ENCODE measurements at regions not wholly inside any gene's neighbourhood (a gene's known extent, or its start where the extent isn't known, plus 50 kb on each side); places are given as distances from the start of the nearest gene placed in this dataset.

GRCh38 chr6:67594366-67594765, 1040.7 kb upstream of the ADGRB3 start:
- TF ChIP-seq TAF1 (IDR thresholded peaks at IDR 0.05; ENCODE audit: low read depth, low read length) (no peak), POU2F2 (IDR thresholded peaks at IDR 0.05; ENCODE audit: low read depth, low read length) (no peak), PAX5 (IDR thresholded peaks at IDR 0.05; ENCODE audit: insufficient read depth, low read length, severe bottlenecking) (no peak), SPI1 (IDR thresholded peaks at IDR 0.05; ENCODE audit: low read depth, low read length) (no peak), POLR2A (IDR thresholded peaks at IDR 0.05; ENCODE audit: low read depth, low read length) (no peak), POLR2AphosphoS5 (IDR thresholded peaks at IDR 0.05; ENCODE audit: low read depth, low read length) (no peak)
- DNase-seq (ENCODE audit: insufficient read length, low spot score) (no peak), FAIRE-seq (no peak)

- TF ChIP-seq POU2F2 (IDR thresholded peaks at IDR 0.05; ENCODE audit: low read depth, low read length) = no peak
- TF ChIP-seq POLR2AphosphoS5 (IDR thresholded peaks at IDR 0.05; ENCODE audit: low read depth, low read length) = no peak
- TF ChIP-seq POLR2A (IDR thresholded peaks at IDR 0.05; ENCODE audit: low read depth, low read length) = no peak
- no peak for TF ChIP-seq TAF1 (IDR thresholded peaks at IDR 0.05; ENCODE audit: low read depth, low read length)
- TF ChIP-seq SPI1 (IDR thresholded peaks at IDR 0.05; ENCODE audit: low read depth, low read length) = no peak
- no peak for TF ChIP-seq PAX5 (IDR thresholded peaks at IDR 0.05; ENCODE audit: insufficient read depth, low read length, severe bottlenecking)
- no peak for FAIRE-seq
- DNase-seq (ENCODE audit: insufficient read length, low spot score) = no peak
Observed at GRCh38 chr6:67593247-67593646, 1041.8 kb upstream of the ADGRB3 start.

- FAIRE-seq (no peak), DNase-seq (ENCODE audit: insufficient read length, low spot score) (no peak)
- TF ChIP-seq SPI1 (IDR thresholded peaks at IDR 0.05; ENCODE audit: low read depth, low read length) (no peak), POLR2A (IDR thresholded peaks at IDR 0.05; ENCODE audit: low read depth, low read length) (no peak), PAX5 (IDR thresholded peaks at IDR 0.05; ENCODE audit: insufficient read depth, low read length, severe bottlenecking) (no peak)
Observed at GRCh38 chr6:67591910-67592309, 1043.2 kb upstream of the ADGRB3 start.

GRCh38 chr6:67567842-67568241, 1067.2 kb upstream of the ADGRB3 start:
- FAIRE-seq (no peak), DNase-seq (ENCODE audit: insufficient read length, low spot score) (no peak)
- no peak for TF ChIP-seq POLR2A (IDR thresholded peaks at IDR 0.05; ENCODE audit: low read depth, low read length)
- TF ChIP-seq PAX5 (IDR thresholded peaks at IDR 0.05; ENCODE audit: insufficient read depth, low read length, severe bottlenecking) = no peak
- TF ChIP-seq POU2F2 (IDR thresholded peaks at IDR 0.05; ENCODE audit: low read depth, low read length) = no peak
- TF ChIP-seq TAF1 (IDR thresholded peaks at IDR 0.05; ENCODE audit: low read depth, low read length) = no peak
- no peak for TF ChIP-seq POLR2AphosphoS5 (IDR thresholded peaks at IDR 0.05; ENCODE audit: low read depth, low read length)
- no peak for TF ChIP-seq SPI1 (IDR thresholded peaks at IDR 0.05; ENCODE audit: low read depth, low read length)

GRCh38 chr6:67563671-67564070, 1071.4 kb upstream of the ADGRB3 start:
- no peak for FAIRE-seq
- TF ChIP-seq POLR2A (IDR thresholded peaks at IDR 0.05; ENCODE audit: low read depth, low read length) = no peak
- TF ChIP-seq PAX5 (IDR thresholded peaks at IDR 0.05; ENCODE audit: insufficient read depth, low read length, severe bottlenecking) = no peak
- TF ChIP-seq POLR2AphosphoS5 (IDR thresholded peaks at IDR 0.05; ENCODE audit: low read depth, low read length) = no peak
- TF ChIP-seq SPI1 (IDR thresholded peaks at IDR 0.05; ENCODE audit: low read depth, low read length) = no peak
- DNase-seq (ENCODE audit: insufficient read length, low spot score) = no peak

GRCh38 chr6:67560068-67560467, 1075.0 kb upstream of the ADGRB3 start:
- no peak for FAIRE-seq
- TF ChIP-seq PAX5 (IDR thresholded peaks at IDR 0.05; ENCODE audit: insufficient read depth, low read length, severe bottlenecking) = no peak
- TF ChIP-seq TAF1 (IDR thresholded peaks at IDR 0.05; ENCODE audit: low read depth, low read length) = no peak
- no peak for TF ChIP-seq SPI1 (IDR thresholded peaks at IDR 0.05; ENCODE audit: low read depth, low read length)
- no peak for TF ChIP-seq POLR2AphosphoS5 (IDR thresholded peaks at IDR 0.05; ENCODE audit: low read depth, low read length)
- no peak for TF ChIP-seq POU2F2 (IDR thresholded peaks at IDR 0.05; ENCODE audit: low read depth, low read length)
- no peak for DNase-seq (ENCODE audit: insufficient read length, low spot score)

GRCh38 chr6:67558985-67559384, 1076.1 kb upstream of the ADGRB3 start:
- no peak for FAIRE-seq
- DNase-seq (ENCODE audit: insufficient read length, low spot score) = no peak
- TF ChIP-seq POLR2A (IDR thresholded peaks at IDR 0.05; ENCODE audit: low read depth, low read length) (no peak), POU2F2 (IDR thresholded peaks at IDR 0.05; ENCODE audit: low read depth, low read length) (no peak), POLR2AphosphoS5 (IDR thresholded peaks at IDR 0.05; ENCODE audit: low read depth, low read length) (no peak), SPI1 (IDR thresholded peaks at IDR 0.05; ENCODE audit: low read depth, low read length) (no peak), TAF1 (IDR thresholded peaks at IDR 0.05; ENCODE audit: low read depth, low read length) (no peak), PAX5 (IDR thresholded peaks at IDR 0.05; ENCODE audit: insufficient read depth, low read length, severe bottlenecking) (no peak)

- TF ChIP-seq TAF1 (IDR thresholded peaks at IDR 0.05; ENCODE audit: low read depth, low read length) = no peak
- no peak for TF ChIP-seq SPI1 (IDR thresholded peaks at IDR 0.05; ENCODE audit: low read depth, low read length)
- TF ChIP-seq POLR2AphosphoS5 (IDR thresholded peaks at IDR 0.05; ENCODE audit: low read depth, low read length) = no peak
- no peak for TF ChIP-seq POLR2A (IDR thresholded peaks at IDR 0.05; ENCODE audit: low read depth, low read length)
- TF ChIP-seq POU2F2 (IDR thresholded peaks at IDR 0.05; ENCODE audit: low read depth, low read length) = no peak
- no peak for TF ChIP-seq PAX5 (IDR thresholded peaks at IDR 0.05; ENCODE audit: insufficient read depth, low read length, severe bottlenecking)
- no peak for DNase-seq (ENCODE audit: insufficient read length, low spot score)
- no peak for FAIRE-seq
Observed at GRCh38 chr6:67544851-67545452, 1090.1 kb upstream of the ADGRB3 start.

GRCh38 chr6:67541586-67541985, 1093.5 kb upstream of the ADGRB3 start:
- no peak for DNase-seq (ENCODE audit: insufficient read length, low spot score)
- FAIRE-seq = no peak
- TF ChIP-seq POLR2A (IDR thresholded peaks at IDR 0.05; ENCODE audit: low read depth, low read length) (no peak), POU2F2 (IDR thresholded peaks at IDR 0.05; ENCODE audit: low read depth, low read length) (no peak), POLR2AphosphoS5 (IDR thresholded peaks at IDR 0.05; ENCODE audit: low read depth, low read length) (no peak), PAX5 (IDR thresholded peaks at IDR 0.05; ENCODE audit: insufficient read depth, low read length, severe bottlenecking) (no peak), TAF1 (IDR thresholded peaks at IDR 0.05; ENCODE audit: low read depth, low read length) (no peak), SPI1 (IDR thresholded peaks at IDR 0.05; ENCODE audit: low read depth, low read length) (no peak)

GRCh38 chr6:67538032-67538431, 1097.0 kb upstream of the ADGRB3 start:
- DNase-seq (ENCODE audit: insufficient read length, low spot score) (no peak), FAIRE-seq (no peak)
- TF ChIP-seq POU2F2 (IDR thresholded peaks at IDR 0.05; ENCODE audit: low read depth, low read length) = no peak
- TF ChIP-seq POLR2AphosphoS5 (IDR thresholded peaks at IDR 0.05; ENCODE audit: low read depth, low read length) = no peak
- no peak for TF ChIP-seq PAX5 (IDR thresholded peaks at IDR 0.05; ENCODE audit: insufficient read depth, low read length, severe bottlenecking)
- no peak for TF ChIP-seq TAF1 (IDR thresholded peaks at IDR 0.05; ENCODE audit: low read depth, low read length)
- no peak for TF ChIP-seq POLR2A (IDR thresholded peaks at IDR 0.05; ENCODE audit: low read depth, low read length)
- no peak for TF ChIP-seq SPI1 (IDR thresholded peaks at IDR 0.05; ENCODE audit: low read depth, low read length)

Data from GM12891 (cell line).